Natural killer cell treated with Interleukin-12 subunit alpha and Interleukin-12 subunit beta and Interleukin-15 and Interleukin-18, amount 100 ng/mL, for 72 hours (primary cell): ENCODE measurements at regions not wholly inside any gene's neighbourhood (a gene's known extent, or its start where the extent isn't known, plus 50 kb on each side); places are given as distances from the start of the nearest gene placed in this dataset.
"Not testable (repeated sequence)": the region's sequence is repeated elsewhere in the genome, so short reads cannot be mapped to it uniquely, and the experiment has no call there.

Source experiments
- ATAC-seq, 2 donors: fragments of 150-1000 bp; cut with Tn5 transposase in 1 of 2; sonication (Bioruptor Pico), chemical (Tn5 transposase) in 1 of 2; 2 replicates each; pipeline ENCODE4 v1.10.0; 2021
- DNase-seq: peaks from one replicate; pipeline ENCODE4 v3.0.0; 2022; ENCODE audit warnings: low spot score
- H3K27ac Mint-ChIP-seq, 2 donors: 1 replicate in 1 of 2; 2 replicates in 1 of 2; pipeline ENCODE4 v1.8.0; 2022; ENCODE audit warnings: mixed read lengths in 2 of 2, mild to moderate bottlenecking in 1 of 2, moderate library complexity in 1 of 2
- H3K27me3 Mint-ChIP-seq, 2 donors: 1 replicate in 1 of 2; 2 replicates in 1 of 2; pipeline ENCODE4 v1.8.0; 2022; ENCODE audit warnings: mixed read lengths in 2 of 2
- H3K36me3 Mint-ChIP-seq: one replicate; pipeline ENCODE4 v1.8.0; 2022; ENCODE audit warnings: mixed read lengths
- H3K4me1 Mint-ChIP-seq, 2 donors: 1 replicate in 1 of 2; 2 replicates in 1 of 2; pipeline ENCODE4 v1.8.0; 2022; ENCODE audit warnings: low read depth in 2 of 2, mixed read lengths in 2 of 2, mild to moderate bottlenecking in 1 of 2
- H3K4me3 Mint-ChIP-seq: one replicate; pipeline ENCODE4 v1.8.0; 2022; ENCODE audit warnings: mixed read lengths
- H3K9me3 Mint-ChIP-seq: 2 replicates; pipeline ENCODE4 v1.8.0; 2022; ENCODE audit warnings: mixed read lengths

- H3K27me3 Mint-ChIP-seq, ATAC-seq, H3K4me1 Mint-ChIP-seq, DNase-seq, H3K27ac Mint-ChIP-seq, H3K4me3 Mint-ChIP-seq, H3K36me3 Mint-ChIP-seq: not testable (repeated sequence)
- peaks cover 10% of the 10 kb centered on the region for H3K9me3 Mint-ChIP-seq
Measured at GRCh38 chr14:37784827-37785223, 189.4 kb downstream of the TTC6 start.

- H3K36me3 Mint-ChIP-seq, H3K27ac Mint-ChIP-seq, ATAC-seq, H3K4me3 Mint-ChIP-seq, DNase-seq, H3K4me1 Mint-ChIP-seq, H3K27me3 Mint-ChIP-seq: not testable (repeated sequence)
- peaks cover 10% of the 10 kb centered on the region for H3K9me3 Mint-ChIP-seq
Measured at GRCh38 chr14:37785298-37785697, 189.9 kb downstream of the TTC6 start.

GRCh38 chr14:37786114-37786625 is 190.7 kb downstream of the TTC6 start:
- not testable (repeated sequence) for DNase-seq, H3K4me3 Mint-ChIP-seq, ATAC-seq, H3K4me1 Mint-ChIP-seq, H3K36me3 Mint-ChIP-seq, H3K27ac Mint-ChIP-seq, H3K27me3 Mint-ChIP-seq
- peaks cover 10% of the 10 kb centered on the region for H3K9me3 Mint-ChIP-seq

- no peak overlapping the region for H3K4me3 Mint-ChIP-seq
- H3K36me3 Mint-ChIP-seq, result peaks cover 5% of the 10 kb centered on the region
- DNase-seq (no peak), ATAC-seq (no peak)
- H3K9me3 Mint-ChIP-seq, result peaks cover 7% of the 10 kb centered on the region
- H3K4me1 Mint-ChIP-seq, result no peaks in the 10 kb centered on the region
- H3K27ac Mint-ChIP-seq, result no peak overlapping the region
- H3K27me3 Mint-ChIP-seq, result no peaks in the 10 kb centered on the region
Measured at GRCh38 chr14:37787879-37788494, 192.6 kb downstream of the TTC6 start.

- Mint-ChIP-seq H3K36me3 (no peaks in the 10 kb centered on the region), H3K4me3 (no peak overlapping the region), H3K9me3 (no peaks in the 10 kb centered on the region), H3K27me3 (no peaks in the 10 kb centered on the region), H3K4me1 (no peaks in the 10 kb centered on the region), H3K27ac (no peak overlapping the region)
- no peak for ATAC-seq
- no peak for DNase-seq
Measured at GRCh38 chr14:37791384-37792036, 196.1 kb downstream of the TTC6 start.

GRCh38 chr14:37792124-37792523 is 196.7 kb downstream of the TTC6 start:
- ATAC-seq (no peak), DNase-seq (no peak)
- Mint-ChIP-seq H3K36me3 (no peaks in the 10 kb centered on the region), H3K4me1 (no peaks in the 10 kb centered on the region), H3K27me3 (no peaks in the 10 kb centered on the region), H3K27ac (no peak overlapping the region), H3K4me3 (no peak overlapping the region), H3K9me3 (no peaks in the 10 kb centered on the region)

GRCh38 chr14:37796703-37797416 is 201.4 kb downstream of the TTC6 start:
- no peak overlapping the region for H3K4me3 Mint-ChIP-seq
- H3K27me3 Mint-ChIP-seq, result no peaks in the 10 kb centered on the region
- no peaks in the 10 kb centered on the region for H3K36me3 Mint-ChIP-seq
- H3K27ac Mint-ChIP-seq, result no peak overlapping the region
- ATAC-seq (no peak), DNase-seq (no peak)
- no peaks in the 10 kb centered on the region for H3K4me1 Mint-ChIP-seq
- peaks cover 7% of the 10 kb centered on the region for H3K9me3 Mint-ChIP-seq

GRCh38 chr14:37797675-37798074 is 202.2 kb downstream of the TTC6 start:
- no peak overlapping the region for H3K4me3 Mint-ChIP-seq
- H3K36me3 Mint-ChIP-seq, result no peaks in the 10 kb centered on the region
- H3K4me1 Mint-ChIP-seq, result no peaks in the 10 kb centered on the region
- no peaks in the 10 kb centered on the region for H3K27me3 Mint-ChIP-seq
- H3K27ac Mint-ChIP-seq, result no peak overlapping the region
- DNase-seq (no peak), ATAC-seq (no peak)
- peaks cover 9% of the 10 kb centered on the region for H3K9me3 Mint-ChIP-seq

GRCh38 chr14:37807722-37808121 is 212.3 kb downstream of the TTC6 start:
- ATAC-seq, result no peak

GRCh38 chr14:37810094-37810801 is 214.8 kb downstream of the TTC6 start:
- H3K27me3 Mint-ChIP-seq, result no peaks in the 10 kb centered on the region
- H3K4me1 Mint-ChIP-seq, result no peaks in the 10 kb centered on the region
- H3K4me3 Mint-ChIP-seq, result no peak overlapping the region
- ATAC-seq, result no peak
- H3K9me3 Mint-ChIP-seq, result peaks cover 6% of the 10 kb centered on the region
- H3K27ac Mint-ChIP-seq, result no peak overlapping the region
- DNase-seq, result no peak
- no peaks in the 10 kb centered on the region for H3K36me3 Mint-ChIP-seq

More at GRCh38 chr14:37807722-37808121, 212.3 kb downstream of the TTC6 start:
- H3K27ac Mint-ChIP-seq, result no peak overlapping the region
- H3K36me3 Mint-ChIP-seq, result no peaks in the 10 kb centered on the region
- H3K4me1 Mint-ChIP-seq, result no peaks in the 10 kb centered on the region
- peaks cover 9% of the 10 kb centered on the region for H3K9me3 Mint-ChIP-seq
- H3K27me3 Mint-ChIP-seq, result no peaks in the 10 kb centered on the region
- no peak overlapping the region for H3K4me3 Mint-ChIP-seq
- DNase-seq, result no peak

GRCh38 chr14:37813732-37814131 is 218.3 kb downstream of the TTC6 start:
- no peaks in the 10 kb centered on the region for H3K36me3 Mint-ChIP-seq
- no peaks in the 10 kb centered on the region for H3K4me1 Mint-ChIP-seq
- H3K27me3 Mint-ChIP-seq, result no peaks in the 10 kb centered on the region
- peaks cover 3% of the 10 kb centered on the region for H3K9me3 Mint-ChIP-seq
- no peak overlapping the region for H3K27ac Mint-ChIP-seq
- no peak for DNase-seq
- ATAC-seq, result no peak
- no peak overlapping the region for H3K4me3 Mint-ChIP-seq

GRCh38 chr14:37816135-37816534 is 220.7 kb downstream of the TTC6 start:
- Mint-ChIP-seq H3K36me3 (no peaks in the 10 kb centered on the region), H3K4me1 (no peaks in the 10 kb centered on the region), H3K4me3 (no peak overlapping the region), H3K27ac (no peak overlapping the region), H3K9me3 (peaks cover 2% of the 10 kb centered on the region), H3K27me3 (no peaks in the 10 kb centered on the region)
- ATAC-seq, result no peak
- DNase-seq, result no peak

- no peaks in the 10 kb centered on the region for H3K36me3 Mint-ChIP-seq
- no peaks in the 10 kb centered on the region for H3K27me3 Mint-ChIP-seq
- no peaks in the 10 kb centered on the region for H3K4me1 Mint-ChIP-seq
- H3K27ac Mint-ChIP-seq, result no peak overlapping the region
- no peak for ATAC-seq
- DNase-seq, result no peak
- no peak overlapping the region for H3K4me3 Mint-ChIP-seq
- peaks cover 2% of the 10 kb centered on the region for H3K9me3 Mint-ChIP-seq
Measured at GRCh38 chr14:37816743-37817295, 221.4 kb downstream of the TTC6 start.
